HepG2 (cell line): ENCODE measurements at regions not wholly inside any gene's neighbourhood (a gene's known extent, or its start where the extent isn't known, plus 50 kb on each side); places are given as distances from the start of the nearest gene placed in this dataset.

Source experiments
- DNMT1 ChIP-seq: sonication (generic); formaldehyde crosslinking; IDR thresholded peaks from 2 replicates; pipeline ENCODE4 v1.5.1; 2020; ENCODE audit warnings: mild to moderate bottlenecking, missing genetic modification reagents
- HMGA1 ChIP-seq: sonication (generic); formaldehyde crosslinking; conservative IDR thresholded peaks from 2 replicates; pipeline ENCODE4 v1.4.0; 2020; ENCODE audit warnings: missing genetic modification reagents
- JUNB ChIP-seq: sonication (generic); formaldehyde crosslinking; IDR thresholded peaks from 2 replicates; pipeline ENCODE4 v1.8.0; 2022; ENCODE audit warnings: missing genetic modification reagents, mild to moderate bottlenecking, borderline replicate concordance
- MBNL3 ChIP-seq: fragments of 250-450 bp; sonication (Bioruptor Pico); conservative IDR thresholded peaks from 2 replicates; pipeline ENCODE4 v1.8.0; 2022; ENCODE audit warnings: mild to moderate bottlenecking, inconsistent platforms
- NCOA1 ChIP-seq: sonication (generic); formaldehyde crosslinking; IDR thresholded peaks from 2 replicates; pipeline ENCODE4 v1.9.0; 2021; ENCODE audit warnings: missing genetic modification reagents
- PRPF4 ChIP-seq: fragments of 200-400 bp; formaldehyde crosslinking; IDR thresholded peaks from 2 replicates; pipeline ENCODE4 v1.6.1; 2016; ENCODE audit warnings: low read length, low read depth; ENCODE audit not compliant: poor library complexity, severe bottlenecking
- REL ChIP-seq: sonication (generic); formaldehyde crosslinking; conservative IDR thresholded peaks from 2 replicates; pipeline ENCODE4 v1.8.0; 2022; ENCODE audit warnings: mild to moderate bottlenecking, missing genetic modification reagents, moderate library complexity
- SP5 ChIP-seq: IDR thresholded peaks from 2 replicates; pipeline ENCODE4 v1.6.1; 2016; ENCODE audit warnings: low read depth, borderline replicate concordance
- SRSF9 ChIP-seq: fragments of 200-400 bp; formaldehyde crosslinking; IDR thresholded peaks from 2 replicates; pipeline ENCODE4 v1.6.1; 2018; ENCODE audit warnings: borderline replicate concordance, mild to moderate bottlenecking, low read depth, low read length; ENCODE audit not compliant: insufficient read depth, poor library complexity, severe bottlenecking
- TEAD2 ChIP-seq: sonication (generic); formaldehyde crosslinking; IDR thresholded peaks from 2 replicates; pipeline ENCODE4 v1.9.0; 2021; ENCODE audit warnings: missing genetic modification reagents
- TRAFD1 ChIP-seq: sonication (generic); formaldehyde crosslinking; IDR thresholded peaks from 2 replicates; pipeline ENCODE4 v1.5.1; 2020; ENCODE audit warnings: missing genetic modification reagents, mild to moderate bottlenecking, borderline replicate concordance
- TSC22D2 ChIP-seq: sonication (generic); formaldehyde crosslinking; IDR thresholded peaks from 2 replicates; pipeline ENCODE4 v1.5.1; 2020; ENCODE audit warnings: missing genetic modification reagents, mild to moderate bottlenecking, borderline replicate concordance
- UBTF ChIP-seq: sonication (generic); formaldehyde crosslinking; IDR thresholded peaks from 2 replicates; pipeline ENCODE4 v1.4.0; 2020; ENCODE audit warnings: mild to moderate bottlenecking, missing genetic modification reagents
- ZBTB3 ChIP-seq: sonication (generic); formaldehyde crosslinking; IDR thresholded peaks from 2 replicates; pipeline ENCODE4 v1.4.0; 2020; ENCODE audit warnings: low read depth, mild to moderate bottlenecking, moderate library complexity, missing genetic modification reagents, borderline replicate concordance
- ZBTB44 ChIP-seq: sonication (generic); formaldehyde crosslinking; IDR thresholded peaks from 2 replicates; pipeline ENCODE4 v1.4.0; 2020; ENCODE audit warnings: missing genetic modification reagents
- ZNF280B ChIP-seq: sonication (generic); formaldehyde crosslinking; IDR thresholded peaks from 2 replicates; pipeline ENCODE4 v1.5.0; 2020; ENCODE audit warnings: missing genetic modification reagents, mild to moderate bottlenecking, borderline replicate concordance
- ZNF614 ChIP-seq: IDR thresholded peaks from 2 replicates; pipeline ENCODE4 v1.6.1; 2018; ENCODE audit warnings: missing biosample characterization, missing genetic modification reagents, inconsistent platforms, borderline replicate concordance
- ZNF644 ChIP-seq: IDR thresholded peaks from 2 replicates; pipeline ENCODE4 v1.6.1; 2016; ENCODE audit warnings: low read depth
- ZNF788 ChIP-seq: sonication (generic); formaldehyde crosslinking; IDR thresholded peaks from 2 replicates; pipeline ENCODE4 v1.5.0; 2020; ENCODE audit warnings: mild to moderate bottlenecking, missing genetic modification reagents, borderline replicate concordance
- TF ChIP-seq, protein P1 (sequence below): sonication (generic); formaldehyde crosslinking; IDR thresholded peaks from 2 replicates; pipeline ENCODE4 v1.5.0; 2020; ENCODE audit warnings: missing genetic modification reagents
- TF ChIP-seq, protein P2 (sequence below): IDR thresholded peaks from 2 replicates; pipeline ENCODE4 v1.6.1; 2016; ENCODE audit warnings: missing compliant biosample characterization, missing genetic modification reagents, borderline replicate concordance

GRCh38 chr4:3354455-3354811, 61.6 kb downstream of the RGS12 start (continued):
- TF ChIP-seq, protein P1, sequence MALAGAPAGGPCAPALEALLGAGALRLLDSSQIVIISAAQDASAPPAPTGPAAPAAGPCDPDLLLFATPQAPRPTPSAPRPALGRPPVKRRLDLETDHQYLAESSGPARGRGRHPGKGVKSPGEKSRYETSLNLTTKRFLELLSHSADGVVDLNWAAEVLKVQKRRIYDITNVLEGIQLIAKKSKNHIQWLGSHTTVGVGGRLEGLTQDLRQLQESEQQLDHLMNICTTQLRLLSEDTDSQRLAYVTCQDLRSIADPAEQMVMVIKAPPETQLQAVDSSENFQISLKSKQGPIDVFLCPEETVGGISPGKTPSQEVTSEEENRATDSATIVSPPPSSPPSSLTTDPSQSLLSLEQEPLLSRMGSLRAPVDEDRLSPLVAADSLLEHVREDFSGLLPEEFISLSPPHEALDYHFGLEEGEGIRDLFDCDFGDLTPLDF, result no peak
- no peak for TF ChIP-seq SRSF9
- TF ChIP-seq DNMT1 (CRISPR knock-in tag), result no peak
- peak; percentile 42; the same call in 1 of the 2 replicates for TF ChIP-seq UBTF (CRISPR knock-in tag)
- no peak; the same call in 1 of the 2 replicates for TF ChIP-seq TSC22D2
- no peak for TF ChIP-seq MBNL3 (CRISPR knock-in tag)
- TF ChIP-seq HMGA1 (CRISPR knock-in tag), result no peak
- peak; percentile 99 for TF ChIP-seq ZNF614 (CRISPR knock-in tag)
- TF ChIP-seq REL, result no peak
- TF ChIP-seq, protein P2, sequence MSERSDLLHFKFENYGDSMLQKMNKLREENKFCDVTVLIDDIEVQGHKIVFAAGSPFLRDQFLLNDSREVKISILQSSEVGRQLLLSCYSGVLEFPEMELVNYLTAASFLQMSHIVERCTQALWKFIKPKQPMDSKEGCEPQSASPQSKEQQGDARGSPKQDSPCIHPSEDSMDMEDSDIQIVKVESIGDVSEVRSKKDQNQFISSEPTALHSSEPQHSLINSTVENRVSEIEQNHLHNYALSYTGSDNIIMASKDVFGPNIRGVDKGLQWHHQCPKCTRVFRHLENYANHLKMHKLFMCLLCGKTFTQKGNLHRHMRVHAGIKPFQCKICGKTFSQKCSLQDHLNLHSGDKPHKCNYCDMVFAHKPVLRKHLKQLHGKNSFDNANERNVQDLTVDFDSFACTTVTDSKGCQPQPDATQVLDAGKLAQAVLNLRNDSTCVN, result peak; percentile 99
- TF ChIP-seq ZNF788 (CRISPR knock-in tag), result no peak; the same call in 1 of the 2 replicates
- TF ChIP-seq TEAD2 (CRISPR knock-in tag), result no peak
- peak; percentile 58; the same call in 1 of the 2 replicates for TF ChIP-seq ZNF644 (CRISPR knock-in tag)
- no peak for TF ChIP-seq ZBTB44 (CRISPR knock-in tag)
- TF ChIP-seq TRAFD1 (CRISPR knock-in tag), result no peak
- peak; percentile 90; the same call in 1 of the 2 replicates for TF ChIP-seq NCOA1 (CRISPR knock-in tag)
- TF ChIP-seq PRPF4, result no peak
- TF ChIP-seq JUNB (CRISPR knock-in tag), result no peak
- TF ChIP-seq ZNF280B (CRISPR knock-in tag), result no peak
- no peak for TF ChIP-seq ZBTB3
- TF ChIP-seq SP5 (CRISPR knock-in tag), result peak; percentile 55; the same call in 1 of the 2 replicates
